ENCODE measurements at regions not wholly inside any gene's neighbourhood (a gene's known extent, or its start where the extent isn't known, plus 50 kb on each side); places are given as distances from the start of the nearest gene placed in this dataset.

GRCh38 chrX:28120072-28120471 lies 138.8 kb upstream of the DCAF8L1 start:
- no peak for TF ChIP-seq CTCF (IDR thresholded peaks at IDR 0.05)
- TF ChIP-seq POLR2A (IDR thresholded peaks at IDR 0.05) = no peak
